Trophoblast cell (in vitro differentiated cells and primary cell): ENCODE measurements at regions not wholly inside any gene's neighbourhood (a gene's known extent, or its start where the extent isn't known, plus 50 kb on each side); places are given as distances from the start of the nearest gene placed in this dataset.

Experiments used
- DNase-seq, 2 donors: peaks; one replicate each; pipeline ENCODE4 v3.0.0-alpha.2; 2016
- H2AFZ ChIP-seq: 2 replicates; pipeline ENCODE4 v1.6.1; 2013; ENCODE audit warnings: low read length, moderate library complexity, mild to moderate bottlenecking; ENCODE audit not compliant: insufficient read depth, poor library complexity
- H2AK5ac ChIP-seq: 2 replicates; pipeline ENCODE4 v1.6.1; 2013; ENCODE audit warnings: mild to moderate bottlenecking, low read length
- H2BK120ac ChIP-seq: 2 replicates; pipeline ENCODE4 v1.6.1; 2013; ENCODE audit warnings: low read length, mild to moderate bottlenecking, moderate library complexity; ENCODE audit not compliant: insufficient read depth, poor library complexity
- H2BK12ac ChIP-seq: 2 replicates; pipeline ENCODE4 v1.6.1; 2013; ENCODE audit warnings: mild to moderate bottlenecking, low read length, moderate library complexity
- H2BK5ac ChIP-seq: 2 replicates; pipeline ENCODE4 v1.6.1; 2013; ENCODE audit warnings: low read length, low read depth, moderate library complexity, mild to moderate bottlenecking; ENCODE audit not compliant: poor library complexity
- H3K14ac ChIP-seq: 2 replicates; pipeline ENCODE4 v1.6.1; 2013; ENCODE audit warnings: mild to moderate bottlenecking, low read length
- H3K18ac ChIP-seq: 2 replicates; pipeline ENCODE4 v1.6.1; 2013; ENCODE audit warnings: mild to moderate bottlenecking, low read length
- H3K23ac ChIP-seq: 2 replicates; pipeline ENCODE4 v1.6.1; 2013; ENCODE audit warnings: low read length
- H3K27ac ChIP-seq: 2 replicates; pipeline ENCODE4 v1.5.1; 2013; ENCODE audit warnings: low read depth, mild to moderate bottlenecking, inconsistent platforms, low read length, moderate library complexity
- H3K27me3 ChIP-seq: 2 replicates; pipeline ENCODE4 v1.6.1; 2013; ENCODE audit warnings: inconsistent platforms, mild to moderate bottlenecking, low read length, moderate library complexity; ENCODE audit not compliant: insufficient read depth
- H3K36me3 ChIP-seq, 2 experiments: 1 replicate in 1 of 2; 2 replicates in 1 of 2; pipeline ENCODE4 v1.6.1; 2013; ENCODE audit warnings: low read length in 2 of 2, mild to moderate bottlenecking in 2 of 2, moderate library complexity in 1 of 2; ENCODE audit not compliant: insufficient read depth in 2 of 2, control insufficient read depth in 1 of 2
- H3K4ac ChIP-seq: 2 replicates; pipeline ENCODE4 v1.6.1; 2013; ENCODE audit warnings: low read depth, mild to moderate bottlenecking, low read length, moderate library complexity
- H3K4me1 ChIP-seq, 2 experiments: 1 replicate in 1 of 2; 2 replicates in 1 of 2; pipeline ENCODE4 v1.6.1; 2013; ENCODE audit warnings: low read length in 2 of 2, mild to moderate bottlenecking in 2 of 2, moderate library complexity in 1 of 2; ENCODE audit not compliant: insufficient read depth in 2 of 2, control insufficient read depth in 1 of 2
- H3K4me2 ChIP-seq: 2 replicates; pipeline ENCODE4 v1.6.1; 2013; ENCODE audit warnings: inconsistent platforms, mild to moderate bottlenecking, low read length, moderate library complexity
- H3K4me3 ChIP-seq: 2 replicates; pipeline ENCODE4 v1.5.1; 2013; ENCODE audit warnings: mild to moderate bottlenecking, low read depth, low read length, inconsistent platforms
- H3K79me1 ChIP-seq: one replicate; pipeline ENCODE4 v1.6.1; 2013; ENCODE audit warnings: low read length
- H3K79me2 ChIP-seq: 2 replicates; pipeline ENCODE4 v1.6.1; 2013; ENCODE audit warnings: low read length, mild to moderate bottlenecking; ENCODE audit not compliant: control insufficient read depth, insufficient read depth, poor library complexity
- H3K9ac ChIP-seq: 2 replicates; pipeline ENCODE4 v1.6.1; 2013; ENCODE audit warnings: mild to moderate bottlenecking, low read length
- H3K9me3 ChIP-seq: 2 replicates; pipeline ENCODE4 v1.6.1; 2013; ENCODE audit warnings: low read depth, mild to moderate bottlenecking, control low read depth, inconsistent platforms, low read length; ENCODE audit not compliant: insufficient read depth
- H4K12ac ChIP-seq: 2 replicates; pipeline ENCODE4 v1.6.1; 2013; ENCODE audit warnings: low read depth, mild to moderate bottlenecking, low read length, moderate library complexity
- H4K8ac ChIP-seq: 2 replicates; pipeline ENCODE4 v1.6.1; 2013; ENCODE audit warnings: low read depth, mild to moderate bottlenecking, low read length, moderate library complexity
- H4K91ac ChIP-seq: one replicate; pipeline ENCODE4 v1.6.1; 2013; ENCODE audit warnings: low read depth, mild to moderate bottlenecking, low read length, moderate library complexity
- WGBS: extraction: QIAGEN DNeasy Blood & Tissue Kit; methylation state at CpG from one replicate; pipeline ENCODE4 v1.1.7; 2013; ENCODE audit warnings: missing lambda C conversion rate; ENCODE audit not compliant: insufficient read length, insufficient coverage; ENCODE audit errors: extremely low coverage; 5-methylcytosine and 5-hydroxymethylcytosine counted together

- Histone ChIP-seq H3K9ac (no peak overlapping the region), H3K23ac (no peak overlapping the region), H2BK5ac (no peak overlapping the region), H2BK120ac (no peak overlapping the region), H4K8ac (no peak overlapping the region), H3K4me1 (no peaks in the 10 kb centered on the region), H3K79me1 (no peaks in the 10 kb centered on the region), H3K79me2 (no peaks in the 10 kb centered on the region), H4K91ac (no peak overlapping the region), H3K14ac (no peak overlapping the region), H2AFZ (no peak overlapping the region), H3K4me3 (no peak overlapping the region), H3K4me2 (no peak overlapping the region), H2AK5ac (no peak overlapping the region), H2BK12ac (no peak overlapping the region), H4K12ac (no peak overlapping the region), H3K27me3 (no peaks in the 10 kb centered on the region), H3K9me3 (no peaks in the 10 kb centered on the region), H3K18ac (no peak overlapping the region), H3K36me3 (no peaks in the 10 kb centered on the region), H3K4ac (no peak overlapping the region), H3K27ac (no peak overlapping the region)
- no peak for DNase-seq
- WGBS: no CpG with 5 or more reads among the region's 5 CpGs
These were observed 515.0 kb downstream of the TBC1D4 start for GRCh38 chr13:74966814-74967424.

- no peaks in the 10 kb centered on the region for H3K4me1 ChIP-seq
- no peak overlapping the region for H3K27ac ChIP-seq
- no peak overlapping the region for H3K4ac ChIP-seq
- no peaks in the 10 kb centered on the region for H3K27me3 ChIP-seq
- H2BK120ac ChIP-seq: no peak overlapping the region
- H3K14ac ChIP-seq: no peak overlapping the region
- no peaks in the 10 kb centered on the region for H3K79me1 ChIP-seq
- H4K12ac ChIP-seq: no peak overlapping the region
- no peak overlapping the region for H3K23ac ChIP-seq
- H3K9ac ChIP-seq: no peak overlapping the region
- H3K4me2 ChIP-seq: no peak overlapping the region
- no peak overlapping the region for H3K4me3 ChIP-seq
- no peaks in the 10 kb centered on the region for H3K79me2 ChIP-seq
- no peak overlapping the region for H2BK12ac ChIP-seq
- no peaks in the 10 kb centered on the region for H3K9me3 ChIP-seq
- no peak for DNase-seq
- no peak overlapping the region for H2BK5ac ChIP-seq
- no peak overlapping the region for H2AFZ ChIP-seq
- no peak overlapping the region for H2AK5ac ChIP-seq
- no peaks in the 10 kb centered on the region for H3K36me3 ChIP-seq
- H3K18ac ChIP-seq: no peak overlapping the region
- no CpG with 5 or more reads among the region's 4 CpGs for WGBS
- no peak overlapping the region for H4K91ac ChIP-seq
- no peak overlapping the region for H4K8ac ChIP-seq
These were observed 515.7 kb downstream of the TBC1D4 start for GRCh38 chr13:74966275-74966674.

GRCh38 chr13:74945637-74946036 lies 536.3 kb downstream of the TBC1D4 start:
- Histone ChIP-seq H3K9ac (no peak overlapping the region), H4K12ac (no peak overlapping the region), H3K4me2 (no peak overlapping the region), H2BK12ac (no peak overlapping the region), H4K8ac (no peak overlapping the region), H3K27ac (no peak overlapping the region), H2BK120ac (no peak overlapping the region), H3K36me3 (no peaks in the 10 kb centered on the region), H3K4me1 (no peaks in the 10 kb centered on the region), H3K4ac (no peak overlapping the region), H3K18ac (no peak overlapping the region), H3K14ac (no peak overlapping the region), H3K4me3 (no peak overlapping the region), H2BK5ac (no peak overlapping the region), H2AFZ (no peak overlapping the region), H3K9me3 (no peaks in the 10 kb centered on the region), H2AK5ac (no peak overlapping the region), H4K91ac (no peak overlapping the region), H3K23ac (no peak overlapping the region), H3K27me3 (no peaks in the 10 kb centered on the region), H3K79me2 (no peaks in the 10 kb centered on the region), H3K79me1 (no peaks in the 10 kb centered on the region)
- no CpG with 5 or more reads among the region's 2 CpGs for WGBS
- DNase-seq: no peak

- Histone ChIP-seq H2AK5ac (no peak overlapping the region), H3K4ac (no peak overlapping the region), H3K18ac (no peak overlapping the region), H3K4me1 (no peaks in the 10 kb centered on the region), H2AFZ (no peak overlapping the region), H3K23ac (no peak overlapping the region), H3K27me3 (no peaks in the 10 kb centered on the region), H2BK120ac (no peak overlapping the region), H3K36me3 (no peaks in the 10 kb centered on the region), H3K79me2 (no peaks in the 10 kb centered on the region), H3K9me3 (no peaks in the 10 kb centered on the region), H2BK12ac (no peak overlapping the region), H3K9ac (no peak overlapping the region), H3K4me2 (no peak overlapping the region), H3K27ac (no peak overlapping the region), H4K8ac (no peak overlapping the region), H4K12ac (no peak overlapping the region), H3K14ac (no peak overlapping the region), H4K91ac (no peak overlapping the region), H2BK5ac (no peak overlapping the region), H3K4me3 (no peak overlapping the region), H3K79me1 (no peaks in the 10 kb centered on the region)
- DNase-seq: no peak
These were observed 550.1 kb downstream of the TBC1D4 start for GRCh38 chr13:74931698-74932433.
